SKM-1 (cell line): ENCODE measurements at regions not wholly inside any gene's neighbourhood (a gene's known extent, or its start where the extent isn't known, plus 50 kb on each side); places are given as distances from the start of the nearest gene placed in this dataset.
A peak's percentile ranks its signal among the peaks of the same experiment; 100 is the strongest.

ENCODE experiments used
- DNase-seq: peaks from one replicate; lab custom pipeline; 2025; ENCODE audit not compliant: unreplicated experiment; lab: John Stamatoyannopoulos, UW

GRCh38 chr17:69605571-69605970 is 191.1 kb downstream of the MAP2K6 start:
- no peak for DNase-seq

GRCh38 chr17:69606142-69606800 is 191.8 kb downstream of the MAP2K6 start:
- no peak for DNase-seq

GRCh38 chr17:69607162-69607834 is 192.8 kb downstream of the MAP2K6 start:
- peak; percentile 74 for DNase-seq

GRCh38 chr17:69608141-69608540 is 193.6 kb downstream of the MAP2K6 start:
- DNase-seq, result no peak

GRCh38 chr17:69608808-69609472 is 194.4 kb downstream of the MAP2K6 start:
- no peak for DNase-seq

- no peak for DNase-seq
These were observed 195.2 kb downstream of the MAP2K6 start for GRCh38 chr17:69609473-69610305.

GRCh38 chr17:69620363-69620762 is 205.9 kb downstream of the MAP2K6 start:
- peak; percentile 34 for DNase-seq

- DNase-seq, result no peak
These were observed 211.0 kb downstream of the MAP2K6 start for GRCh38 chr17:69625474-69625873.

GRCh38 chr17:69630056-69630635 is 215.6 kb downstream of the MAP2K6 start:
- DNase-seq, result no peak

- no peak for DNase-seq
These were observed 220.3 kb downstream of the MAP2K6 start for GRCh38 chr17:69634844-69635243.

- no peak for DNase-seq
These were observed 223.1 kb downstream of the MAP2K6 start for GRCh38 chr17:69637446-69638156.

- DNase-seq, result no peak
These were observed 224.6 kb downstream of the MAP2K6 start for GRCh38 chr17:69639096-69639495.

- no peak for DNase-seq
These were observed 225.6 kb downstream of the MAP2K6 start for GRCh38 chr17:69640073-69640472.

- no peak for DNase-seq
These were observed 229.2 kb downstream of the MAP2K6 start for GRCh38 chr17:69643686-69644085.

- no peak for DNase-seq
These were observed 232.2 kb downstream of the MAP2K6 start for GRCh38 chr17:69646729-69647128.

GRCh38 chr17:69650881-69651280 is 236.4 kb downstream of the MAP2K6 start:
- no peak for DNase-seq

GRCh38 chr17:69651921-69652320 is 237.4 kb downstream of the MAP2K6 start:
- DNase-seq, result no peak

- DNase-seq, result no peak
These were observed 240.7 kb downstream of the MAP2K6 start for GRCh38 chr17:69654981-69655855.

GRCh38 chr17:69655902-69656301 is 241.4 kb downstream of the MAP2K6 start:
- no peak for DNase-seq
